ENCODE measurements at regions not wholly inside any gene's neighbourhood (a gene's known extent, or its start where the extent isn't known, plus 50 kb on each side); places are given as distances from the start of the nearest gene placed in this dataset.
A peak's percentile ranks its signal among the peaks of the same experiment; 100 is the strongest.
"Not testable (repeated sequence)": the region's sequence is repeated elsewhere in the genome, so short reads cannot be mapped to it uniquely, and the experiment has no call there.

- DNase-seq = no peak
Observed at GRCh38 chr16:50497592-50497991, 50.6 kb upstream of the NKD1 start.

DNA sequence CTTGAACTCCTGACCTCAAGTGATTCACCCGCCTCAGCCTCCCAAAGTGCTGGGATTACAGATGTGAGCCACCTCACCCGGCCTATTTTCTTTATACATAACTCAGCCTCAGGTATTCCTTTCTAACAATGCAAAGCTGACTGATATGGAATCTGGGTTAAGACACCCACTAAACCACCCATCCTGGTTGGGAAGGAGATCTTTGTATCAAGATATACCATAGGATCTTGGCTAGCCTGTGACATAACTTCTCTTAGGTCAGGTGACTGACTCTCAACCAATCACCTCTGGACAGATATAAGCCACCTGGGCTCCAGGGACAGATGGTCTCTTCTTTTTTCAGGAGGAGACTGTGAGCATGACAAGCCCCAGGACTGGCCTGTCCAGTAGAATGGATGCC, 51.2 kb upstream of the NKD1 start:
- no peak for DNase-seq

GRCh38 chr16:50495673-50496072, 52.5 kb upstream of the NKD1 start:
- no peak for DNase-seq

DNA sequence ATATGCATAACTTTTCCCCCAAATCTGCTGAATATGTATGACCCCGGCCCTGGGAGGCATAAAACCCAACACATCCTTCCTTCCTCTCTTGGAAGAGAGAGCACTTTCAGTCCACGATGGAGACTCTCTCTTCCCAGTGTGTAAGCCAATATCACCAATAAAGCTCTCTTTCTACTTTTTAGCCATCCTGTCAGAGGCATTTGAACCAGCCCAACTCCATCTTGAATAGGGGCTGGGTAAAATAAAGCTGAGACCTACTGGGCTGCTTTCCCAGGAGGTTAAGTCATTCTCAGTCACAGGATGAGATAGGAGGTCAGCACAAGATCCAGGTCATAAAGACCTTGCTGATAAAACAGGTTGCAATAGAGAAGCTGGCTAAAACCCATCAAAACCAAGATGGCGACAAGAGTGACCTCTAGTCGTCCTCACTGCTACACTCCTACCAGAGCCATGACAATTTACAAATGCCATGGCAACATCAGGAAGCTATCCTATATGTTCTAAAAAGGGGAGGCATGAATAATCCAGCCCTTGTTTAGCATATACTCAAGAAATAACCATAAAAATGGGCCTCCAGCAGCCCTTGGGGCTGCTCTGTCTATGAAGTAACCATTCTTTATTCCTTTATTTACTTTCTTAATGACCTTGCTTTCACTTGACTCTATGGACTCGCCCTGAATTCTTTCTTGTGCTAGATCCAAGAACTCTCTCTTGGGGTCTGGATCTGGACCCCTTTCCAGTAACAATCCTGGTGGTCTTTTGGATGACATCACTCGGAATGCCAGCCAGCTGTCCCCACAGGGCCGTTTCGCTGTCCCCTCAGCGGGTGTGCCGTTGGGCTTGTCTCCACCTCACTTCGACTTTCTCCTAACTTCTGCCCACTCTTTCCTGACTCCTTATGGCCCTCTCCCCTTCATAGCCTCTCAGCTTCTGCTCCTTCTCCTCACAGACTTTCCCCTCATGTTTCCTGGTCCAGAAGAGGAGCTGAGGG, 53.4 kb upstream of the NKD1 start:
- DNase-seq = no peak

GRCh38 chr16:50491516-50491915, 56.7 kb upstream of the NKD1 start:
- DNase-seq = no peak

DNA sequence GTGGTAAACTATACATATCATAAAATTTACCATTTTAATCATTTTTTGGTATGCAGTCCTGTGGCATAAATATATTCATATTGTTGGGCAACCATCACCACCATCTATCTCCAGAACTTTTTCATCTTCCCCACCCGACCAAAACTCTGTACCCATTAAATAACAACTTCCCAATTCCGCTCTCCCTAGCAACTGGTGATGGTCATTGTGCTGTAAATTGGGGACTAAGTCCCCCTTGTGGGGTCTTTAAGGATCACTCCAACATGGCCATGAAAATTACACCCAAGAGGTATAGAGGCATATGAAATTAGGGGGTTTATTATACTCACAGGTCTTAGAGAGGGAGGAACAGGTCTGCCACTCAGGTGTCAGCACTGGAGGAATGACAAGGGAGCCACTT, 57.4 kb upstream of the NKD1 start:
- DNase-seq = no peak

GRCh38 chr16:50489182-50489581, 59.0 kb upstream of the NKD1 start:
- no peak for DNase-seq

DNA sequence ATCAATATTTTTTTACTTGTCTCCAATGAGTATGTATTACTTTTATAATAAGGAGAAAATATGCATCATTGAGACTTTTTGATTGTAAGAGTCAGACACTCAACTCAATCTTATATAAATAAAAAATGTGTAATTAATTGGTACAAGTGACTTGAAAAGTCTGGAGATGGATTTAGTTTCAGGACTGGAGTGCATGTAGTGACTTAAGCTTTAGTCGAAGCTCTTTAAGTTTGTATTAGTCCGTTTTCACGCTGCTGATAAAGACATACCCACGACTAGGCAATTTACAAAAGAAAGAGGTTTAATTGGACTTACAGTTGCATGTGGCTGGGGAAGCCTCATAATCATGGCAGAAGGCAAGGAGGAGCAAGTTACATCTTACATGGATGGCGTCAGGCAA, 60.7 kb upstream of the NKD1 start:
- DNase-seq = no peak

DNA sequence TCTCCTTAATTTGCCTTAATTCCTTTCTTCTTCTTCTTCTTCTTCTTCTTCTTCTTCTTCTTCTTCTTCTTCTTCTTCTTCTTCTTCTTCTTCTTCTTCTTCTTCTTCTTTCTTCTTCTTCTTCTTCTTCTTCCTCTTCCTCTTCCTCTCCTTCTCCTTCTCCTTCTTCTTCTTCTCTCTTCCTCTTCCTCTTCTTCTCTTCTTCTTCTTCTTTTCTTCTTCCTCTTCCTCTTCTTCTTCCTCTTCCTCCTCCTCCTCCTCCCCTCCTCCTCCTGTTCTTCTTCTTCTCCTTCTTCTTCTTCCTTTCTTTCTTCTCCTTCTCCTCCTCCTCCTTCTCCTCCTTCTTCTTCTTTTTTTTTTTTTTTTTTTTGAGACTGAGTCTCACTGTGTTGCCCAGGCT, 62.0 kb upstream of the NKD1 start:
- not testable (repeated sequence) for DNase-seq

DNA sequence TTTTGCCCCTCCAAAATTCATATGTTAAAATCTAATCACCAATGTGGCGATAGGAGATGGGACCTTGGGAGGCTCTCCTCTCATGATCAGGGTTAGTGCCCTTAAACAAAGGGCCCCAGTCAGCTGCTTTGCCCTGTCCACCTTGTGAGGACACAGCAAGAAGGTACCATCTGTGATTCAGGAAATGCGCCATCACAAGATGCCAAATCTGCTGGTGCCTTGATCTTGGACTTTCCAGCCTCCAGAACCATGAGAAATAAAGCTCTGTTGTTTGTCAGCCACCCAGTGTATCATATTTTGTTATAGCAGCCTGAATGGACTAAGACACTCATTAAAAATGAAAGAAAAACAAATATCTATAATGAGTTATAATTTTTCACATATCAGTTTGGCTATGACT, 63.0 kb upstream of the NKD1 start:
- no peak for DNase-seq

DNA sequence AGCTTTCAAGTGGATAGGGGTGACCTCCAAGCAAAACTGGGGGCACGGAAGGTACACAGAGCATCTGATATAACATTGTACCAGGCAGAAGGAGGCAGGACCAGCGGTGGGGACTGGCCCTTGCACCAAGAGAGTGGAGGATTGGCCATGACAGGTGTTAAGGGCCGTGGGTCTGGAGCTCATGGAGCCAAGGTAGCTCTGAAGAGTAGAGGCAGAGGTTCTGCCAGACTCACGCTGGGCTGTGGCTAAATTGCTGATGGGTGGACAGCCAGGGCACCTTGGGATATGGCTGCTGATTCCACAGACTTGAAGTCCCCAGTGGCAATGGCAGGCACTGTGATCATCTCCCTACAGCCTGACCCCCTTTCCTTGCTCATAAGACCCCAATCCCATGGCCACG, 65.9 kb upstream of the NKD1 start:
- DNase-seq = no peak

- no peak for DNase-seq
Observed at GRCh38 chr16:50480206-50480605, 68.0 kb upstream of the NKD1 start.

GRCh38 chr16:50479771-50480170, 68.4 kb upstream of the NKD1 start:
- DNase-seq = no peak

DNA sequence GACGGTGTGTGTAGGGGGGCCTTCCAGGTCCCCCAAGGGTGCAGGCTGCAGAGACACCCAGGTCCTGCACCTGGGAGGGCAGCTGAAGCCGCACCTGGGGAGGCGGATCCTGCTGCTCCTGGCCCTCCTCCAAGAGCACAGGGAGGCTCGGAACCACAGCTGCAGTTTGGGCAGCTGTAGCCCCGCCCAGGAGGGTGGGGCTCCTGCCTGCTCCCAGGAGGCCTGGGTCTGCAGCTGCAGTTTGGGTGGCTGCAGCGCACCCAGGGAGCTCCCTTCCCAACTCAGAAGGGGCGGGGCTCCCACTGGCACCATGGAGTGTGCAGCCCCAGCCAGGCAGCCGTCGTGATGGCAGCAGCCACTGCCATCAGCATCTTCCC, 69.4 kb upstream of the NKD1 start:
- no peak for DNase-seq

DNA sequence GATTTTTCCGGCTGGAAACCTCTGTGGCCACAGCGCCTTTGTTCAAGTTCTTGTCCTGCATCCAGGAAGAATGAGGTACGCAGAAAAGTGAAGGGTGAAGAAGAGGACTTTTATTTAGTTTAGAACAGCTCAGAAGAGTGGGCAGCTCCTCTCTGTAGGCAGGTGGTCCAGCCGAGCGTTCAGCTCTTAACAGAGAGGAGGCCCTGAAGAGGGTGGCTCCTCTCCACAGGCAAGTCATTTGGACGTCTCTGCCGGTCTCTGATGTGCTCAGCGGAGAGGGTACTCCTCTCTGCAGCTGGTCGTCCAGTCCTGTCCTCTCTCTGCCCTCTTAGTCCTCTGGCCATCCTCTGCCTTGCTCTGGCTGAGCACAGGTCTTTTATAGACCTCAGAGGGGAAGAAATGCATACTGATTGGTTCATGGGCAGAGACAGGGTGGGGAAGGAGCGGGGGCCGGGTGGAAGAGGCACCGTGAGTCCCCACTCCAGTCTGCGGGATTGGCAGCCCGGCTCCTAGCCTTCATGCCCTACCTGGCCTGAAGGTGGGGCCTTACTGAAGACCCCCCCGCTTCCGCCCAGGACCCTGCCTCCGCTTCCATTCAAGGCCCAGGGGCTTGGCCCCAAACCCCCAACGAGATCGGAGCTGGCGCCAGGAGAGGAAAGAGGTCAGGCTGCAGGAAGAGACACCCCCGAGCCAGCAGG, 70.0 kb upstream of the NKD1 start:
- no peak for DNase-seq

DNA sequence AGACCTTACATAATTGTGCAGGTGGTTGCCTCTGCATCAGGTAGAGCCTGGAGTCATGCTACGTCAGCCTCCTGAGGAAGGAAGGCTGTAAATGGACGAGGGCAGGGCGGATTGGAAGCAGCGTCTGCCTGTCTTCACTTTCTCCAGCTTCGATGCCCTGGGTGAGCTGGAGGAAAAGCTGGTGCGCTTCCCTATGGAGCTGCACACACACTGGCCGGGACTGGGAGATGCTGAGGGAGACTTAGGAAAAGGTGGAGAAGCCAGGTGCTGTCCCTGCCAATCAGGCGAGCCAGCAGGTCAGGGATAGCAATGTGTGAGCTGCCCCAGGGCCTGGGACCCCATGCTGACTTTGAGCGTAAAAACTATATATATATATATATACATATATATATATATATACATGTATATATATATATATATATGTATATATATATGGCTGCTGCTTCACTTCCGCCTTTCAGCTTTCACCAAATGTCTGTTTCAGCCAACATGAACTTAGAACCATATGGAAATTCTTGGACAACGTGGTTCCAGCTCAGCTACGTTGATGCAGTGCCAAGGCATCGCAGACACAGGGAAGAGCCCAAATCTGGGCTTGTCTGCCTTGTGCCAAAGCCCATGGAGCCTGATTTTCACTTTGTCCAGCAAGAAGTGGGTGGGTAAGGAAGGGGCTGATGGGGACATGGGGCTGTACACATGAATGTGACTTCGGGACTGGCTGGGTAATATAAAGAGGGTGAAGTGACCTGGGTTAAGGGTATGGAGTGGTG, 71.5 kb upstream of the NKD1 start:
- DNase-seq = no peak

DNA sequence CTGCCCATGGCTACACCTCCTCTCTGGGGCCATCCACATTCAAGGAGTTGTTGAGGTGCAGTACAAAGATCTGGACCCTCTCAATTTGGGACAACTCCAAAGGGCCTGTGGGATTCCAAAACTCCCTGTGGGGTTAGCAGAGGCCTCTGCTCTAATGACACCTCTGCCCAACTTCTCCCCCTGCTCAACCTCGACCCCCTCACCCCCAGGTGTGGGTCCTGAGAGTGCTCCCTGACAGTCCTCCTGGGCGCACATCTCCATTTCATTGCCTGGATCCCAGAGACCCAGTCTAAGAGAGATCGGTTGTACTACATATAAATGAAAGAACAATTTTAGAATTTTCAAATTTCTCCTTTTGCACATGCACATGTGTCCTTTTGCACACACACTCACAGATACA, 73.0 kb upstream of the NKD1 start:
- no peak for DNase-seq

GRCh38 chr16:50474138-50474537, 74.1 kb upstream of the NKD1 start:
- DNase-seq = peak in 1 of 5 experiments; percentile 22

- DNase-seq = peak in 1 of 5 experiments; percentile 69
Observed at GRCh38 chr16:50473356-50473945, 74.7 kb upstream of the NKD1 start.

- DNase-seq = no peak
Observed at GRCh38 chr16:50472472-50472871, 75.7 kb upstream of the NKD1 start.

GRCh38 chr16:50470687-50471086, 77.5 kb upstream of the NKD1 start:
- no peak for DNase-seq

GRCh38 chr16:50469744-50470321, 78.4 kb upstream of the NKD1 start:
- no peak for DNase-seq
